ENCODE measurements at regions not wholly inside any gene's neighbourhood (a gene's known extent, or its start where the extent isn't known, plus 50 kb on each side); places are given as distances from the start of the nearest gene placed in this dataset.
"Not testable (repeated sequence)": the region's sequence is repeated elsewhere in the genome, so short reads cannot be mapped to it uniquely, and the experiment has no call there.

DNA sequence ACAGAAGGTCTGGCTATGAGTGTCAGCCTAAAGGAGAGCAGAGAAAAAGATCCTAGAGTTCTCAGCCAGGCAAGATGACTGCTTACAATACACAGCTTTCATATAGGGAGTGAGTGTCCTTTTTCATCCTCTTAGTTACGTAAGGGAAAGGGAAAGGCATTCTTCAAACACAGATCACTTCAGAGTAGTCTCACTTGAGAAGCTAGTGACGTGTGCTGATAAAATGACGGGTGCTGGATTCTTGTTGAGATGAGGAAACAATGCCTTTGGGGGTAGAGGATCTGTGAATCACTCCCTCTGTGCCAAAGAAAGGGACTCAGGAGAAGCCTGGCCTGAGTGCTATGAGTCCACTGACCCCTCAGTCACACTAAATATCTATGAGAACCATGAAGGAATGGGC, 117.3 kb downstream of the QRSL1 start:
- Mint-ChIP-seq H3K27ac (ENCODE audit: low read depth, unreplicated experiment) (peak overlapping the region; percentile 91), H3K4me1 (ENCODE audit: insufficient read depth, unreplicated experiment) (peaks cover 76% of the 10 kb centered on the region), H3K36me3 (ENCODE audit: insufficient read depth, unreplicated experiment) (no peaks in the 10 kb centered on the region), H3K9me3 (ENCODE audit: unreplicated experiment) (no peaks in the 10 kb centered on the region), H3K27me3 (ENCODE audit: insufficient read depth, unreplicated experiment) (no peaks in the 10 kb centered on the region), H3K4me3 (ENCODE audit: unreplicated experiment) (peak overlapping the region; percentile 27)
- BruUV-seq (replicated peaks) = no TSS peak
- POLR2A ChIA-PET = interaction anchor here (0.7 to 3.9 kb wide), 9 partner anchors 9 to 234 kb away, joined by 3 to 29 read pairs (median 3); no protein-coding TSS in a partner anchor
- CTCF ChIA-PET = interaction anchor here (0.6 to 1.4 kb wide), 4 partner anchors 87 to 1344 kb away, joined by 3 to 5 read pairs (median 3); partner anchors contain the start of gene PREP
- intact Hi-C loops (cut with micrococcal nuclease) = no loop called here
- TF ChIP-seq, protein P1, sequence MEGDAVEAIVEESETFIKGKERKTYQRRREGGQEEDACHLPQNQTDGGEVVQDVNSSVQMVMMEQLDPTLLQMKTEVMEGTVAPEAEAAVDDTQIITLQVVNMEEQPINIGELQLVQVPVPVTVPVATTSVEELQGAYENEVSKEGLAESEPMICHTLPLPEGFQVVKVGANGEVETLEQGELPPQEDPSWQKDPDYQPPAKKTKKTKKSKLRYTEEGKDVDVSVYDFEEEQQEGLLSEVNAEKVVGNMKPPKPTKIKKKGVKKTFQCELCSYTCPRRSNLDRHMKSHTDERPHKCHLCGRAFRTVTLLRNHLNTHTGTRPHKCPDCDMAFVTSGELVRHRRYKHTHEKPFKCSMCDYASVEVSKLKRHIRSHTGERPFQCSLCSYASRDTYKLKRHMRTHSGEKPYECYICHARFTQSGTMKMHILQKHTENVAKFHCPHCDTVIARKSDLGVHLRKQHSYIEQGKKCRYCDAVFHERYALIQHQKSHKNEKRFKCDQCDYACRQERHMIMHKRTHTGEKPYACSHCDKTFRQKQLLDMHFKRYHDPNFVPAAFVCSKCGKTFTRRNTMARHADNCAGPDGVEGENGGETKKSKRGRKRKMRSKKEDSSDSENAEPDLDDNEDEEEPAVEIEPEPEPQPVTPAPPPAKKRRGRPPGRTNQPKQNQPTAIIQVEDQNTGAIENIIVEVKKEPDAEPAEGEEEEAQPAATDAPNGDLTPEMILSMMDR (IDR thresholded peaks at IDR 0.05; ENCODE audit: unreplicated experiment) = no peak
- peak; percentile 98 for DNase-seq (ENCODE audit: unreplicated experiment)

DNA sequence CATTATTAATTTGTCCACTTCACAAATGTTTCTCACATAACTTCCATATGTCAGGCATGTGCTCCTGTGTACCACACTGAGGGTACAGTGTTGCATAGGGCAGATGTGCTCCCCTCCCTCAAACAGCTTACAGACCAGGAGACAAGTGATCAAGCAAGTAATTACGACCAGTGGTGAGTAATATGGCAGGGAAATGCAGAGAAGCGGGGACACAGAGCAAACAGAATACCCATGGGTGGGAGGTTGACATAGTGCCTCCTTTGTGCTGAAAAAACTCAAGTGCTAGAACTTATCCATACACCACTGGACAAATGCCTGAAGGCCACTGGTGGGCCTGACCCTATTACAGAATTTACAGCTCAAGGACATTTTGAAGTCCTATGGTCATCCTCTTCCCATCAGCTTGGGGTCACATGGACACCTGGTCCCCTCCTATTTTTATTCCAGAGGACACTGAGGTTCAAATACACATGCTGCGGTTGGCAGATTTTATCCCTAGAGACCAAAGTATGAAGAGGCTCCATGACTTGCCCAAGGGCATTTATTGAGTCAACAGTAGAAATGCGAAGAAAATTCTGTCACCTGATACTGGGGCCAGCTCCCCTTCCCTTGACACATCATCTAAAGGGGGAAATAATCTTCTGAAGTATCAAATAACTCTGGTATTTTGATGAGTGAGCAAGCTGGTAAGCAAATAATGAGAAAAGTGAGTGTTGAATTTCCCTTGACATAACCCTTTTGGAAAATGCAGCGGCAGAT, 116.6 kb downstream of the QRSL1 start:
- H3K36me3 Mint-ChIP-seq (ENCODE audit: insufficient read depth, unreplicated experiment) = no peaks in the 10 kb centered on the region
- peak overlapping the region; percentile 27 for H3K4me3 Mint-ChIP-seq (ENCODE audit: unreplicated experiment)
- intact Hi-C loops (cut with micrococcal nuclease) = no loop called here
- TF ChIP-seq, protein P1 (IDR thresholded peaks at IDR 0.05; ENCODE audit: unreplicated experiment) = no peak
- no TSS peak for BruUV-seq (replicated peaks)
- peak; percentile 83 for DNase-seq (ENCODE audit: unreplicated experiment)
- no peaks in the 10 kb centered on the region for H3K27me3 Mint-ChIP-seq (ENCODE audit: insufficient read depth, unreplicated experiment)
- POLR2A ChIA-PET = interaction anchor here (0.7 to 3.9 kb wide), 9 partner anchors 8 to 233 kb away, joined by 3 to 29 read pairs (median 3); no protein-coding TSS in a partner anchor
- CTCF ChIA-PET = interaction anchor here (0.6 to 1.4 kb wide), 5 partner anchors 49 to 229 kb away, joined by 3 to 5 read pairs (median 3); no protein-coding TSS in a partner anchor
- H3K4me1 Mint-ChIP-seq (ENCODE audit: insufficient read depth, unreplicated experiment) = peaks cover 70% of the 10 kb centered on the region
- no peaks in the 10 kb centered on the region for H3K9me3 Mint-ChIP-seq (ENCODE audit: unreplicated experiment)
- peak overlapping the region; percentile 91 for H3K27ac Mint-ChIP-seq (ENCODE audit: low read depth, unreplicated experiment)

DNA sequence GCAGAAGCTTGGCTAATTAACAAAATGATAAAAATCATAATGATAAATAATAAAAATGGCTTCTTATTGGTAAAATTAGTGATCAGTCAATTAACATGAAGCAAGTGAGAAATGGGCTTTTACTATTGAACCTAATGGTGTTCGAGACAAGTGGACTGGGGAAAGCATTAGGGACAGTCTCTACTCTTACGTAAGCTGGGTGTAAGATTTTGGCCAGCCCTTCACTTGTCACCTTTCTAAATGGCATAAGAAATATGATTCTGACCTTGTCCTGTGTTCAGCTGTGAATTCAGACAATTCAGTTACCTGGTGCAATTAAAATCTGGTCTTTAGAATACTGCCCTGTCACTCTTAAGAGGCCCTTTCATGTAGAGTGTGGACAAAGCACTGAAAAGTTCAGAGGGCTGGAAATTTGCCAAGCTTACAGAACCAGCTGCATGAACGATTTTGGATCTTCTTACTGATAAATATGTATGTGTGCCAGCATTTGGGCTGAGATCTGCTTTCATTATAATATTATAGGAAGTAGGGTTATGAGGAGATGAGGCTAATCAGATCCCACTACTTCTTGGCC, 115.9 kb downstream of the QRSL1 start:
- Mint-ChIP-seq H3K4me3 (ENCODE audit: unreplicated experiment) (no peak overlapping the region), H3K27ac (ENCODE audit: low read depth, unreplicated experiment) (peak overlapping the region; percentile 91), H3K9me3 (ENCODE audit: unreplicated experiment) (no peaks in the 10 kb centered on the region), H3K27me3 (ENCODE audit: insufficient read depth, unreplicated experiment) (no peaks in the 10 kb centered on the region), H3K4me1 (ENCODE audit: insufficient read depth, unreplicated experiment) (peaks cover 63% of the 10 kb centered on the region), H3K36me3 (ENCODE audit: insufficient read depth, unreplicated experiment) (no peaks in the 10 kb centered on the region)
- TF ChIP-seq, protein P1 (IDR thresholded peaks at IDR 0.05; ENCODE audit: unreplicated experiment) = no peak
- intact Hi-C loops (cut with micrococcal nuclease) = no loop called here
- ChIA-PET POLR2A (interaction anchor here (0.7 to 3.9 kb wide), 5 partner anchors 8 to 232 kb away, joined by 3 to 29 read pairs (median 3); no protein-coding TSS in a partner anchor), CTCF (interaction anchor here (0.6 to 1.1 kb wide), 4 partner anchors 50 to 86 kb away, joined by 3 read pairs; no protein-coding TSS in a partner anchor)
- peak; percentile 23 for DNase-seq (ENCODE audit: unreplicated experiment)
- no TSS peak for BruUV-seq (replicated peaks)

DNA sequence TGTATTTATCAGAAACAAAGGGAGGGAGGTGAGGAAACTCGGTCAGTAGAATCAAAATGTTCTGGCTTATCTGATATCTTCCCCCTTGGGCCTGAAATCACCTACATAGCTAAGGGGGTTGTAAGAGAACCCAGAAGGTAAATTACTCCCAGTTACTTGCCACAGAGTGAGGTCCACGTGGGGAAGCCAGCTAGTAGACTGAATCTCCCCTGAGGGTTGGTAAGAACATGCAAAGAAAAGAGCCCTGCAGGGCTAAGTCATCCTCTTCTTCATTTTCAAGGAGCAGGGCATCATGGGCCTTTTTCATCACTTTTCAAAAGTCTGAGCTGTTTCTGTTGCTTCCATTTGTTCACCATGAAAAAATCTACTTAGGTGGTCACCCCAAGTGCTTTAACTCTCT, 115.4 kb downstream of the QRSL1 start:
- Mint-ChIP-seq H3K36me3 (ENCODE audit: insufficient read depth, unreplicated experiment) (no peaks in the 10 kb centered on the region), H3K4me1 (ENCODE audit: insufficient read depth, unreplicated experiment) (peaks cover 60% of the 10 kb centered on the region), H3K4me3 (ENCODE audit: unreplicated experiment) (no peak overlapping the region), H3K9me3 (ENCODE audit: unreplicated experiment) (no peaks in the 10 kb centered on the region), H3K27me3 (ENCODE audit: insufficient read depth, unreplicated experiment) (no peaks in the 10 kb centered on the region), H3K27ac (ENCODE audit: low read depth, unreplicated experiment) (no peak overlapping the region)
- intact Hi-C loops (cut with micrococcal nuclease) = no loop called here
- BruUV-seq (replicated peaks) = no TSS peak
- DNase-seq (ENCODE audit: unreplicated experiment) = no peak
- CTCF ChIA-PET = interaction anchor here (0.8 kb wide), 1 partner anchor 55 kb away, joined by 3 read pairs; no protein-coding TSS in a partner anchor
- TF ChIP-seq, protein P1 (IDR thresholded peaks at IDR 0.05; ENCODE audit: unreplicated experiment) = no peak
- POLR2A ChIA-PET = interaction anchor here (1.3 to 3.9 kb wide), 3 partner anchors 7 to 232 kb away, joined by 3 to 29 read pairs (median 5); no protein-coding TSS in a partner anchor

DNA sequence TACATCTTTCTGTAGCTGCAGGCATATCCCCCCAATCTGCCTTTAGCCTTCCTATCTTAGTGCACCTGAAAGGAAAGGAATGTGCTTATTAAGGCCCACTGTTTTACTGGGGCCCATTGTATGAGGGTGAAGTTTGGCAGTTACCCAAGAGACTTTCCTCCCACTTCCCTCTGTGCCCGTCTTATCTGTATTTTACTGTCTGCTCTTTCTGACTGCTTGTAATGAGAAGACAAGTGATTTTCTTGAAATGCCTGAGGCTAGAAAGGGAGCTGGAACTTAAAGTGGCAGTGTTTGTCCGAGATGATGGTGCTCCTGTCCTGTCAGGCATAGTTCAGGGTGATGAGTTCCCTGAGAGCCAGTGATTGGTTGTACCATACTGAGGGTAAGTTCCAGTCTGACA, 114.7 kb downstream of the QRSL1 start:
- POLR2A ChIA-PET = interaction anchor here (1.1 kb wide), 1 partner anchor 10 kb away, joined by 4 read pairs; no protein-coding TSS in a partner anchor
- DNase-seq (ENCODE audit: unreplicated experiment); H3K4me3 Mint-ChIP-seq (ENCODE audit: unreplicated experiment); BruUV-seq (replicated peaks); intact Hi-C loops (cut with micrococcal nuclease); H3K27me3 Mint-ChIP-seq (ENCODE audit: insufficient read depth, unreplicated experiment); H3K36me3 Mint-ChIP-seq (ENCODE audit: insufficient read depth, unreplicated experiment); H3K9me3 Mint-ChIP-seq (ENCODE audit: unreplicated experiment): not testable (repeated sequence)
- peaks cover 62% of the 10 kb centered on the region for H3K4me1 Mint-ChIP-seq (ENCODE audit: insufficient read depth, unreplicated experiment)
- CTCF ChIA-PET = interaction anchor here (1.0 kb wide), 1 partner anchor 9 kb away, joined by 3 read pairs; no protein-coding TSS in a partner anchor
- peak overlapping the region; percentile 11 for H3K27ac Mint-ChIP-seq (ENCODE audit: low read depth, unreplicated experiment)

Measured in MCF 10A (cell line).